GM12891 (cell line): ENCODE measurements at regions not wholly inside any gene's neighbourhood (a gene's known extent, or its start where the extent isn't known, plus 50 kb on each side); places are given as distances from the start of the nearest gene placed in this dataset.

ENCODE experiments used
- POLR2A ChIP-seq: IDR thresholded peaks from 2 replicates; pipeline ENCODE4 v1.6.1; 2011; ENCODE audit warnings: low read depth, low read length, control low read depth
- SPI1 ChIP-seq: IDR thresholded peaks from 2 replicates; pipeline ENCODE4 v1.6.1; 2011; ENCODE audit warnings: low read depth, low read length, control low read depth

DNA sequence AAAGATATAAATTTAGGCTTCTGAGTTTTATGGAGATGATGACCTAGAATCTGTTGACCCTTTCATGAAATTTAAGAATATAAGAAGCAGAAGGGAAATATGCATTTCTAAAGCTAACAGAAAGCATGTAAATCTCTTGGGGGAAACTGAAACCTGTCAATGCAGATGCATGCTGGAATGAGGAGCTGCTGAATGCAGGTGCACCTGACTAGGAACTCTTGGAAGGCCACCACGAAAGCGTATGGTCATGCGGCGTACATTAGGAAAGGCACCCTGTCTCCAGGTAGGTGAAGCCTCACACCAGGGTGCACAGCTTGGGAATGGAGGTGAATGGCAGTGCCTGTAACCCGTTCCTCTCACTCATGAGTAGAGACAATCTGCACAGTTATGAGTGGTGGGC lies 309.7 kb downstream of the SEC16B start:
- TF ChIP-seq POLR2A (no peak), SPI1 (no peak)
